Right lobe of liver (tissue), 6 donors: ENCODE measurements at regions not wholly inside any gene's neighbourhood (a gene's known extent, or its start where the extent isn't known, plus 50 kb on each side); places are given as distances from the start of the nearest gene placed in this dataset.
"Not testable (repeated sequence)": the region's sequence is repeated elsewhere in the genome, so short reads cannot be mapped to it uniquely, and the experiment has no call there.

ENCODE experiments used
- ATAC-seq, 4 donors: fragments of 200-7000 bp; cut with Tn5 transposase; one replicate each; pipeline ENCODE4 v1.9.1; 2020; ENCODE audit warnings: mild to moderate bottlenecking in 4 of 4, moderate library complexity in 4 of 4
- DNase-seq, 3 donors: peaks; one replicate each; pipeline ENCODE4 v3.0.0-alpha.2; 2020
- H3K27ac ChIP-seq, 3 donors: fragments of 200-600 bp; one replicate each; pipeline ENCODE4 v1.8.0; 2022
- H3K27me3 ChIP-seq, 2 donors: fragments of 200-600 bp; one replicate each; pipeline ENCODE4 v1.8.0; 2022
- H3K36me3 ChIP-seq, 4 donors: fragments of 200-600 bp; sonication (generic) in 1 of 4; one replicate each; pipeline versions ENCODE4 v1.5.1 to v1.8.0; 2017 to 2022; ENCODE audit warnings: control low read depth in 1 of 4
- H3K4me1 ChIP-seq, 4 donors: fragments of 200-600 bp; sonication (generic) in 1 of 4; one replicate each; pipeline versions ENCODE4 v1.5.1 to v1.8.0; 2017 to 2022; ENCODE audit warnings: control low read depth in 1 of 4
- H3K4me3 ChIP-seq, 3 donors: fragments of 200-600 bp; one replicate each; pipeline ENCODE4 v1.8.0; 2022
- H3K9me3 ChIP-seq, 4 donors: fragments of 200-600 bp; sonication (generic) in 1 of 4; one replicate each; pipeline versions ENCODE4 v1.5.1 to v1.8.0; 2017 to 2022; ENCODE audit warnings: control low read depth in 1 of 4
- CTCF ChIP-seq, 4 donors: fragments of 200-600 bp in 3 of 4; fragments of 450-650 bp in 1 of 4; IDR thresholded peaks; one replicate each; pipeline versions ENCODE4 v1.5.1 to v1.8.0; 2016 to 2022; ENCODE audit warnings: antibody characterized with exemption in 4 of 4, mild to moderate bottlenecking in 2 of 4
- POLR2A ChIP-seq: fragments of 450-650 bp; IDR thresholded peaks from one replicate; pipeline ENCODE4 v1.6.1; 2017; ENCODE audit warnings: antibody characterized with exemption, mild to moderate bottlenecking
- WGBS: methylation state at CpG from one replicate; pipeline ENCODE4 v1.1.6; 2018; ENCODE audit warnings: low coverage, low lambda C conversion rate; ENCODE audit not compliant: insufficient coverage; ENCODE audit errors: missing lambda C conversion rate; 5-methylcytosine and 5-hydroxymethylcytosine counted together
- intact Hi-C, 2 donors: fragments of 100-400 bp; cut with DNase I; formaldehyde crosslinking; loops; one replicate each; pipeline versions ENCODE4 v1.11.2 to v1.14.1; 2022
- donor health status: DM: no; HTN: yes; CAD: no.
- donor health status: DM: no; HTN: no; CAD: no.
- donor health status: DM: no; HTN: no; CAD: no.
- donor health status: DM: no; HTN: yes; CAD: no.
- donor health status: DM: no; HTN: yes; CAD: no.

- Histone ChIP-seq H3K9me3 (no peaks in the 10 kb centered on the region), H3K27ac (no peak overlapping the region), H3K4me3 (no peak overlapping the region), H3K27me3 (no peaks in the 10 kb centered on the region), H3K4me1 (no peaks in the 10 kb centered on the region), H3K36me3 (no peaks in the 10 kb centered on the region)
- DNase-seq (no peak), ATAC-seq (no peak)
- WGBS = no CpG with 5 or more reads among the region's 2 CpGs
- intact Hi-C loops = no loop called here
- TF ChIP-seq POLR2A = no peak
- no peak for TF ChIP-seq CTCF (IDR thresholded peaks at IDR 0.05)
Observed at GRCh38 chrX:23514082-23514481, 153.2 kb upstream of the PRDX4 start.

- Histone ChIP-seq H3K27me3 (no peaks in the 10 kb centered on the region), H3K27ac (no peak overlapping the region), H3K4me1 (no peaks in the 10 kb centered on the region), H3K36me3 (no peaks in the 10 kb centered on the region), H3K4me3 (no peak overlapping the region), H3K9me3 (no peaks in the 10 kb centered on the region)
- TF ChIP-seq CTCF (IDR thresholded peaks at IDR 0.05) (no peak), POLR2A (no peak)
- DNase-seq (no peak), ATAC-seq (no peak)
- whole genome bisulfite sequencing = 31% methylated on average over 2 of the region's 2 CpGs
- intact Hi-C loops = no loop called here
Observed at GRCh38 chrX:23515028-23515427, 152.3 kb upstream of the PRDX4 start.

GRCh38 chrX:23523026-23523657 lies 144.2 kb upstream of the PRDX4 start:
- H3K27me3 ChIP-seq, H3K9me3 ChIP-seq, H3K4me3 ChIP-seq, H3K4me1 ChIP-seq, intact Hi-C loops, H3K36me3 ChIP-seq, ATAC-seq, DNase-seq, H3K27ac ChIP-seq: not testable (repeated sequence)
- WGBS = 77% methylated on average over 9 of the region's 37 CpGs

GRCh38 chrX:23524467-23524866 lies 142.8 kb upstream of the PRDX4 start:
- intact Hi-C loops = no loop called here
- H3K9me3 ChIP-seq = no peaks in the 10 kb centered on the region
- no peak overlapping the region for H3K4me3 ChIP-seq
- no peaks in the 10 kb centered on the region for H3K4me1 ChIP-seq
- no peaks in the 10 kb centered on the region for H3K36me3 ChIP-seq
- TF ChIP-seq POLR2A (no peak), CTCF (IDR thresholded peaks at IDR 0.05) (no peak)
- ATAC-seq = peak in 3 of 4 donors; percentile 63 to 80 (median 78)
- no peak for DNase-seq
- WGBS = 13% methylated on average over 1 of the region's 5 CpGs
- H3K27me3 ChIP-seq = no peaks in the 10 kb centered on the region
- peak overlapping the region in 1 of 3 donors; percentile 3 for H3K27ac ChIP-seq

GRCh38 chrX:23525531-23525930 lies 141.8 kb upstream of the PRDX4 start:
- no peak overlapping the region for H3K4me3 ChIP-seq
- no peak overlapping the region for H3K27ac ChIP-seq
- DNase-seq (peak in 1 of 3 donors; percentile 27), ATAC-seq (peak in 3 of 4 donors; percentile 60 to 92 (median 65))
- H3K36me3 ChIP-seq = no peaks in the 10 kb centered on the region
- TF ChIP-seq CTCF (IDR thresholded peaks at IDR 0.05) (no peak), POLR2A (no peak)
- no peaks in the 10 kb centered on the region for H3K27me3 ChIP-seq
- 50% methylated on average over 1 of the region's 1 CpG for WGBS
- intact Hi-C loops = no loop called here
- no peaks in the 10 kb centered on the region for H3K9me3 ChIP-seq
- H3K4me1 ChIP-seq = no peaks in the 10 kb centered on the region
